Pancreas (tissue), 10 donors: ENCODE measurements at regions not wholly inside any gene's neighbourhood (a gene's known extent, or its start where the extent isn't known, plus 50 kb on each side); places are given as distances from the start of the nearest gene placed in this dataset.

ENCODE experiments used
- ATAC-seq, 4 donors: fragments of 200-7000 bp; cut with Tn5 transposase; one replicate each; pipeline versions ENCODE4 v1.8.0 to v1.9.1; 2020; ENCODE audit warnings: mild to moderate bottlenecking in 4 of 4, moderate library complexity in 4 of 4
- DNase-seq, 6 donors: peaks; one replicate each; pipeline ENCODE4 v3.0.0-alpha.2; 2020
- FAIRE-seq: peaks from 2 replicates; lab custom pipeline; 2012; peaks lifted over from hg19 to GRCh38; lab: Jason Lieb, UNC
- H3K27ac ChIP-seq, 4 donors: fragments of 200-600 bp; sonication (generic); 1 replicate in 3 of 4; 2 replicates in 1 of 4; pipeline versions ENCODE4 v1.5.0 to v1.8.0; 2020
- H3K27me3 ChIP-seq, 4 donors: fragments of 200-600 bp; one replicate each; pipeline ENCODE4 v1.8.0; 2021
- H3K36me3 ChIP-seq, 3 donors: fragments of 200-600 bp; sonication (generic) in 1 of 3; one replicate each; pipeline versions ENCODE4 v1.5.0 to v1.8.0; 2020 to 2021
- H3K4me1 ChIP-seq, 3 donors: fragments of 200-600 bp; one replicate each; pipeline ENCODE4 v1.8.0; 2021
- H3K4me3 ChIP-seq, 4 donors: fragments of 200-600 bp; sonication (generic) in 2 of 4; one replicate each; pipeline versions ENCODE4 v1.5.0 to v1.8.0; 2020 to 2021
- H3K9me3 ChIP-seq, 4 donors: fragments of 200-600 bp; one replicate each; pipeline ENCODE4 v1.8.0; 2021
- CTCF ChIP-seq, 4 donors: fragments of 200-600 bp; sonication (generic) in 3 of 4; IDR thresholded peaks; one replicate each; pipeline versions ENCODE4 v1.5.0 to v1.8.0; 2021; ENCODE audit warnings: antibody characterized with exemption in 4 of 4
- WGBS, 2 donors: extraction: QIAGEN DNeasy Blood & Tissue Kit; methylation state at CpG; one replicate each; pipeline ENCODE4 v1.1.7; 2013; 5-methylcytosine and 5-hydroxymethylcytosine counted together
- intact Hi-C, 3 donors: fragments of 100-400 bp; cut with DNase I; formaldehyde crosslinking; loops; one replicate each; pipeline versions ENCODE4 v1.11.1 to v1.14.2; 2022
- donor health status: healthy with polysubstance abuse.
- donor health status: DM: no; HTN: no; CAD: no; lungs with moderate emphysema.
- donor health status: DM: no; HTN: no; CAD: no.
- donor health status: control.
- donor health status: control.
- donor health status: Bipolar disorder and iron deficiency.
- donor health status: DM: yes; HTN: yes; CAD: no.
- donor health status: DM: no; HTN: no; CAD: no.
- donor health status: DM: no; HTN: no; CAD: no.
- donor health status: DM: yes; HTN: yes; CAD: no.

- Histone ChIP-seq H3K36me3 (no peaks in the 10 kb centered on the region), H3K4me1 (peaks cover 9 to 30% (median 10%) of the 10 kb centered on the region in 3 donors), H3K9me3 (no peaks in the 10 kb centered on the region), H3K27me3 (no peaks in the 10 kb centered on the region), H3K4me3 (peak overlapping the region in 2 of 4 donors; percentile 13 to 25), H3K27ac (peak overlapping the region; percentile 16 to 78 (median 56))
- FAIRE-seq (no peak), DNase-seq (peak in 3 of 6 donors; percentile 37 to 71 (median 60)), ATAC-seq (peak; percentile 62 to 83 (median 74))
- WGBS, 2 donors = 29 to 31% methylated on average over 5 of the region's 5 CpGs
- TF ChIP-seq CTCF (IDR thresholded peaks at IDR 0.05) = no peak
- intact Hi-C loops = no loop called here
These were observed 160.1 kb upstream of the CITED2 start for GRCh38 chr6:139534472-139535115.

GRCh38 chr6:139533573-139534471 lies 159.4 kb upstream of the CITED2 start:
- H3K36me3 ChIP-seq = no peaks in the 10 kb centered on the region

GRCh38 chr6:139533171-139533570 lies 158.7 kb upstream of the CITED2 start:
- DNase-seq (no peak), ATAC-seq (no peak), FAIRE-seq (no peak)
- peak overlapping the region in 2 of 4 donors; percentile 77 to 78 for H3K27ac ChIP-seq
- intact Hi-C loops = no loop called here
- no peaks in the 10 kb centered on the region for H3K27me3 ChIP-seq
- TF ChIP-seq CTCF (IDR thresholded peaks at IDR 0.05) = no peak
- 68 to 69% methylated on average over 4 of the region's 4 CpGs for WGBS, 2 donors
- H3K4me3 ChIP-seq = no peak overlapping the region
- H3K4me1 ChIP-seq = peaks cover 9 to 30% (median 10%) of the 10 kb centered on the region in 3 donors
- H3K36me3 ChIP-seq = no peaks in the 10 kb centered on the region
- no peaks in the 10 kb centered on the region for H3K9me3 ChIP-seq

More at GRCh38 chr6:139533573-139534471, 159.4 kb upstream of the CITED2 start:
- Histone ChIP-seq H3K27me3 (no peaks in the 10 kb centered on the region), H3K9me3 (no peaks in the 10 kb centered on the region), H3K27ac (peak overlapping the region; percentile 16 to 78 (median 56)), H3K4me1 (peaks cover 9 to 30% (median 10%) of the 10 kb centered on the region in 3 donors), H3K4me3 (peak overlapping the region in 2 of 4 donors; percentile 13 to 25)
- 22 to 36% methylated on average over 11 of the region's 11 CpGs for WGBS, 2 donors
- intact Hi-C loops = no loop called here
- no peak for FAIRE-seq
- DNase-seq = peak in 3 of 6 donors; percentile 23 to 62 (median 40)
- ATAC-seq = peak; percentile 61 to 75 (median 71)
- no peak for TF ChIP-seq CTCF (IDR thresholded peaks at IDR 0.05)

GRCh38 chr6:139531148-139532115 lies 157.0 kb upstream of the CITED2 start:
- DNase-seq (no peak), ATAC-seq (peak in 1 of 4 donors; percentile 17), FAIRE-seq (no peak)
- intact Hi-C loops = no loop called here
- Histone ChIP-seq H3K27ac (no peak overlapping the region), H3K9me3 (no peaks in the 10 kb centered on the region), H3K4me1 (peaks cover 2 to 20% (median 9%) of the 10 kb centered on the region in 3 donors), H3K27me3 (no peaks in the 10 kb centered on the region), H3K4me3 (no peak overlapping the region), H3K36me3 (no peaks in the 10 kb centered on the region)
- 65 to 68% methylated on average over 8 of the region's 8 CpGs for WGBS, 2 donors
- no peak for TF ChIP-seq CTCF (IDR thresholded peaks at IDR 0.05)
